ENCODE measurements at regions not wholly inside any gene's neighbourhood (a gene's known extent, or its start where the extent isn't known, plus 50 kb on each side); places are given as distances from the start of the nearest gene placed in this dataset.

GRCh38 chr11:129686269-129686668 lies 129.4 kb upstream of the TMEM45B start:
- H3K4me1 ChIP-seq: no peaks in the 10 kb centered on the region
- no peaks in the 10 kb centered on the region for H3K36me3 ChIP-seq
- H3K27me3 ChIP-seq: no peaks in the 10 kb centered on the region
- Mint-ChIP-seq H3K27ac (no peak overlapping the region), H3K4me3 (no peak overlapping the region), H3K36me3 (no peaks in the 10 kb centered on the region), H3K27me3 (ENCODE audit: insufficient read depth, low read depth) (no peaks in the 10 kb centered on the region), H3K4me1 (no peaks in the 10 kb centered on the region), H3K9me3 (no peaks in the 10 kb centered on the region)
- H3F3A ChIP-seq (ENCODE audit: low read depth): no peaks in the 10 kb centered on the region
- no peak for DNase-seq (ENCODE audit: low spot score)
- TF ChIP-seq EZH2phosphoT487 (IDR thresholded peaks at IDR 0.05) (no peak), CTCF (IDR thresholded peaks at IDR 0.05) (no peak), EZH2 (IDR thresholded peaks at IDR 0.05) (no peak)
- no peaks in the 10 kb centered on the region for H3K79me2 ChIP-seq (ENCODE audit: low read depth)
- no peak overlapping the region for H3K4me2 ChIP-seq
- H2AFZ ChIP-seq (replicated peaks): no peak overlapping the region
- H3K9ac ChIP-seq: no peak overlapping the region
- H3K27ac ChIP-seq: no peak overlapping the region
- H4K20me1 ChIP-seq (ENCODE audit: low read depth): no peaks in the 10 kb centered on the region
- H3K9me3 ChIP-seq (ENCODE audit: low read depth): no peaks in the 10 kb centered on the region
- no peak overlapping the region for H3K4me3 ChIP-seq

- no peak for TF ChIP-seq EZH2 (IDR thresholded peaks at IDR 0.05)
- no peak for TF ChIP-seq EZH2phosphoT487 (IDR thresholded peaks at IDR 0.05)
- TF ChIP-seq CTCF (IDR thresholded peaks at IDR 0.05): no peak
- H3K27me3 ChIP-seq: peaks cover 13% of the 10 kb centered on the region
- no peaks in the 10 kb centered on the region for H3K9me3 ChIP-seq (ENCODE audit: low read depth)
- no peak overlapping the region for H3K4me2 ChIP-seq
- H3F3A ChIP-seq (ENCODE audit: low read depth): no peaks in the 10 kb centered on the region
- no peak overlapping the region for H3K9ac ChIP-seq
- H3K36me3 ChIP-seq: no peaks in the 10 kb centered on the region
- Mint-ChIP-seq H3K4me1 (peaks cover 11% of the 10 kb centered on the region), H3K4me3 (no peak overlapping the region), H3K9me3 (no peaks in the 10 kb centered on the region), H3K36me3 (no peaks in the 10 kb centered on the region), H3K27ac (peak overlapping the region; percentile 11), H3K27me3 (ENCODE audit: insufficient read depth, low read depth) (peaks cover 8% of the 10 kb centered on the region)
- no peak for DNase-seq (ENCODE audit: low spot score)
- no peak overlapping the region for H3K4me3 ChIP-seq
- no peaks in the 10 kb centered on the region for H3K4me1 ChIP-seq
- no peaks in the 10 kb centered on the region for H4K20me1 ChIP-seq (ENCODE audit: low read depth)
- H3K79me2 ChIP-seq (ENCODE audit: low read depth): no peaks in the 10 kb centered on the region
- no peak overlapping the region for H2AFZ ChIP-seq (replicated peaks)
- H3K27ac ChIP-seq: no peak overlapping the region
These were observed 124.5 kb upstream of the TMEM45B start for GRCh38 chr11:129691142-129691541.

GRCh38 chr11:129694538-129694937 lies 121.1 kb upstream of the TMEM45B start:
- TF ChIP-seq EZH2phosphoT487 (IDR thresholded peaks at IDR 0.05) (no peak), EZH2 (IDR thresholded peaks at IDR 0.05) (no peak), CTCF (IDR thresholded peaks at IDR 0.05) (no peak)
- Mint-ChIP-seq H3K4me3 (no peak overlapping the region), H3K9me3 (no peaks in the 10 kb centered on the region), H3K36me3 (no peaks in the 10 kb centered on the region), H3K27ac (no peak overlapping the region), H3K27me3 (ENCODE audit: insufficient read depth, low read depth) (peaks cover 19% of the 10 kb centered on the region), H3K4me1 (peaks cover 11% of the 10 kb centered on the region)
- Histone ChIP-seq H3K36me3 (no peaks in the 10 kb centered on the region), H3F3A (ENCODE audit: low read depth) (no peaks in the 10 kb centered on the region), H2AFZ (replicated peaks) (no peak overlapping the region), H3K9ac (no peak overlapping the region), H3K27me3 (peaks cover 19% of the 10 kb centered on the region), H3K4me1 (no peaks in the 10 kb centered on the region), H3K9me3 (ENCODE audit: low read depth) (no peaks in the 10 kb centered on the region), H3K4me3 (no peak overlapping the region), H3K79me2 (ENCODE audit: low read depth) (no peaks in the 10 kb centered on the region), H4K20me1 (ENCODE audit: low read depth) (no peaks in the 10 kb centered on the region), H3K4me2 (no peak overlapping the region), H3K27ac (no peak overlapping the region)
- DNase-seq (ENCODE audit: low spot score): no peak

Measured in neural progenitor cell (in vitro differentiated cells).